ENCODE measurements at regions not wholly inside any gene's neighbourhood (a gene's known extent, or its start where the extent isn't known, plus 50 kb on each side); places are given as distances from the start of the nearest gene placed in this dataset.

- TF ChIP-seq CTCF (IDR thresholded peaks at IDR 0.05), result no peak
- no peak for TF ChIP-seq ZFX (IDR thresholded peaks at IDR 0.05; ENCODE audit: borderline replicate concordance)
- H3K27ac ChIP-seq, result no peak overlapping the region
Observed at GRCh38 chr6:145161501-145161900, 573.8 kb downstream of the EPM2A start.

GRCh38 chr6:145169726-145170224 is 565.5 kb downstream of the EPM2A start:
- no peak overlapping the region for H3K27ac ChIP-seq
- no peak for TF ChIP-seq CTCF (IDR thresholded peaks at IDR 0.05)
- TF ChIP-seq ZFX (IDR thresholded peaks at IDR 0.05; ENCODE audit: borderline replicate concordance), result no peak

GRCh38 chr6:145175470-145175869 is 559.9 kb downstream of the EPM2A start:
- TF ChIP-seq ZFX (IDR thresholded peaks at IDR 0.05; ENCODE audit: borderline replicate concordance), result no peak
- TF ChIP-seq CTCF (IDR thresholded peaks at IDR 0.05), result no peak
- no peak overlapping the region for H3K27ac ChIP-seq

- no peak overlapping the region for H3K27ac ChIP-seq
- TF ChIP-seq CTCF (IDR thresholded peaks at IDR 0.05) (no peak), ZFX (IDR thresholded peaks at IDR 0.05; ENCODE audit: borderline replicate concordance) (no peak)
Observed at GRCh38 chr6:145178391-145178790, 556.9 kb downstream of the EPM2A start.

- peak overlapping the region; percentile 95 for H3K27ac ChIP-seq
- TF ChIP-seq ZFX (IDR thresholded peaks at IDR 0.05; ENCODE audit: borderline replicate concordance) (no peak), CTCF (IDR thresholded peaks at IDR 0.05) (no peak)
Observed at GRCh38 chr6:145187491-145188206, 547.7 kb downstream of the EPM2A start.

GRCh38 chr6:145189836-145190235 is 545.5 kb downstream of the EPM2A start:
- H3K27ac ChIP-seq, result peak overlapping the region; percentile 95
- TF ChIP-seq CTCF (IDR thresholded peaks at IDR 0.05) (no peak), ZFX (IDR thresholded peaks at IDR 0.05; ENCODE audit: borderline replicate concordance) (no peak)

- no peak for TF ChIP-seq ZFX (IDR thresholded peaks at IDR 0.05; ENCODE audit: borderline replicate concordance)
- TF ChIP-seq CTCF (IDR thresholded peaks at IDR 0.05), result no peak
- peak overlapping the region; percentile 68 for H3K27ac ChIP-seq
Observed at GRCh38 chr6:145194389-145194788, 540.9 kb downstream of the EPM2A start.

Data from 22Rv1 (cell line).